Mesothelial cell of epicardium (in vitro differentiated cells): ENCODE measurements at regions not wholly inside any gene's neighbourhood (a gene's known extent, or its start where the extent isn't known, plus 50 kb on each side); places are given as distances from the start of the nearest gene placed in this dataset.

Source experiments
- DNase-seq, 2 experiments: peaks; one replicate each; pipeline ENCODE4 v3.0.0; 2021; ENCODE audit warnings: low spot score in 2 of 2; ENCODE audit not compliant: unreplicated experiment in 2 of 2
- H3K27ac Mint-ChIP-seq: 2 replicates; pipeline ENCODE4 v1.8.0; 2021; ENCODE audit warnings: mixed read lengths
- H3K27me3 Mint-ChIP-seq: 2 replicates; pipeline ENCODE4 v1.8.0; 2021; ENCODE audit warnings: low read depth, mixed read lengths
- H3K36me3 Mint-ChIP-seq: 2 replicates; pipeline ENCODE4 v1.8.0; 2021; ENCODE audit warnings: mixed read lengths
- H3K4me1 Mint-ChIP-seq: 2 replicates; pipeline ENCODE4 v1.8.0; 2021; ENCODE audit warnings: mixed read lengths
- H3K4me3 Mint-ChIP-seq: 2 replicates; pipeline ENCODE4 v1.8.0; 2021; ENCODE audit warnings: mild to moderate bottlenecking, moderate library complexity, mixed read lengths
- H3K9me3 Mint-ChIP-seq: 2 replicates; pipeline ENCODE4 v1.8.0; 2021; ENCODE audit warnings: mixed read lengths
- TF ChIP-seq, protein P1 (sequence below): fragments of 200-600 bp; sonication (generic); IDR thresholded peaks from one replicate; pipeline ENCODE4 v1.5.0; 2021; ENCODE audit warnings: antibody characterized with exemption; ENCODE audit not compliant: unreplicated experiment

DNA sequence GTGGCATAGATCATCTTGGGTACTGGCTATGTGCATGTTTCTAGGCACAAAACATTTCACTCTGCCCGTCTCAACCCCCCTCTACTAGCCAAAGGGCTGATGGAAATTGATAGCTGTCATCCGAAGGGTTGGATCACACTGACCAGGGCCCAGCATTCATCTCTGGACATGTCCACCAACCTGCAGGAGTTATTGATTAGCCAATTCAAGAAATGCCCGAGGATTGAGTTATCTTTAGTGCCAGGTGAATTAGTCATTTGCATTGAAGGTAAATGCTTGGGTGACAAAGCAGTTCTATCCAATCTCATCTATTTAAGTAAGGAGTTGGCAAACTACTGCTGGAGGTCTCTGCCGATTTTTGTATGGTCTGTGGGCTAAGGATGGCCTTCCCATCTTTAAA, 80.1 kb downstream of the CD164 start:
- Mint-ChIP-seq H3K4me1 (peaks cover 34% of the 10 kb centered on the region), H3K27me3 (no peaks in the 10 kb centered on the region), H3K27ac (no peak overlapping the region), H3K36me3 (no peaks in the 10 kb centered on the region), H3K9me3 (no peaks in the 10 kb centered on the region), H3K4me3 (no peak overlapping the region)
- no peak for DNase-seq
- TF ChIP-seq, protein P1, sequence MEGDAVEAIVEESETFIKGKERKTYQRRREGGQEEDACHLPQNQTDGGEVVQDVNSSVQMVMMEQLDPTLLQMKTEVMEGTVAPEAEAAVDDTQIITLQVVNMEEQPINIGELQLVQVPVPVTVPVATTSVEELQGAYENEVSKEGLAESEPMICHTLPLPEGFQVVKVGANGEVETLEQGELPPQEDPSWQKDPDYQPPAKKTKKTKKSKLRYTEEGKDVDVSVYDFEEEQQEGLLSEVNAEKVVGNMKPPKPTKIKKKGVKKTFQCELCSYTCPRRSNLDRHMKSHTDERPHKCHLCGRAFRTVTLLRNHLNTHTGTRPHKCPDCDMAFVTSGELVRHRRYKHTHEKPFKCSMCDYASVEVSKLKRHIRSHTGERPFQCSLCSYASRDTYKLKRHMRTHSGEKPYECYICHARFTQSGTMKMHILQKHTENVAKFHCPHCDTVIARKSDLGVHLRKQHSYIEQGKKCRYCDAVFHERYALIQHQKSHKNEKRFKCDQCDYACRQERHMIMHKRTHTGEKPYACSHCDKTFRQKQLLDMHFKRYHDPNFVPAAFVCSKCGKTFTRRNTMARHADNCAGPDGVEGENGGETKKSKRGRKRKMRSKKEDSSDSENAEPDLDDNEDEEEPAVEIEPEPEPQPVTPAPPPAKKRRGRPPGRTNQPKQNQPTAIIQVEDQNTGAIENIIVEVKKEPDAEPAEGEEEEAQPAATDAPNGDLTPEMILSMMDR: no peak

DNA sequence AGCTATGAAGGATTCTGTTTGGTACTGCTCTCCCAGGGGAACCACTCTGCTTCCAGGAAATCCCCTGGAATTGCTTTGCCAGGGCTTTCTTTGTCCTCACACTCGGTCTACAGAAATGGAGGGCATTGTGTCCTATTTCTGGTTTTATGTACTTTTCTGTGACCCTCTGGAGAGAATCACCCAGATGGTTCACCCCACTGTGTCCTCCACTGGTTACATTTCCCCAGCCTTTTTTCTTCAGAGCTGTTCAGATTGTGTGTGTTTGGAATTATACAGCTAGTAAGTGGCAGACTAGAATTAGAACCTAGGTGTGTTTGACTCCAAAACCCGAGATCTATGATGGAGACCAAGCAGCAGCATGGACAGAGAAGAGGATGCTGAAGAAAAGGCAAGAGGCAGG, 80.8 kb downstream of the CD164 start:
- TF ChIP-seq, protein P1: no peak
- DNase-seq: no peak

DNA sequence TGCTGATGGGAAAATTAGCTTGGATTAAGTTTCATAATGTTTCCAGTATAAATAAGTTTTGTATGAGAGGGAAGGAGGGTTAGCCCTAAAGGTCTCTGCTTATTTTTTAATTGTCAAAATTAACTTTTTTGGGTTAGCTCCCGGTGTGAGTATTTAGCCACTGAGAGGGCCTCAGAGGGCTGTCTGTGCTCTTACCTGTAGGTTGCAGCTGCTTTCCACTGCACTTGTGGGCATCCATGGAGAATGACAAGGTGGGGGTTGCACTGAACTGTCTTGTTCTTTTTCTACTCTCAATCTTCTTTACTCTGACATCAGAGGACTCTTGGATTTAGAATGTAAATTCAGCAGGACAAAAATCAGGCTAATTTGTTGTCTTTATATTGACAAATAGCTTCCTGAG, 81.4 kb downstream of the CD164 start:
- no peak overlapping the region for H3K4me3 Mint-ChIP-seq
- DNase-seq: no peak
- H3K9me3 Mint-ChIP-seq: no peaks in the 10 kb centered on the region
- TF ChIP-seq, protein P1: no peak
- no peaks in the 10 kb centered on the region for H3K27me3 Mint-ChIP-seq
- no peak overlapping the region for H3K27ac Mint-ChIP-seq
- no peaks in the 10 kb centered on the region for H3K36me3 Mint-ChIP-seq
- peaks cover 42% of the 10 kb centered on the region for H3K4me1 Mint-ChIP-seq

More for the DNA sequence above, 80.8 kb downstream of the CD164 start:
- Mint-ChIP-seq H3K9me3 (no peaks in the 10 kb centered on the region), H3K27me3 (no peaks in the 10 kb centered on the region), H3K4me3 (no peak overlapping the region), H3K36me3 (no peaks in the 10 kb centered on the region), H3K27ac (no peak overlapping the region), H3K4me1 (peaks cover 41% of the 10 kb centered on the region)

DNA sequence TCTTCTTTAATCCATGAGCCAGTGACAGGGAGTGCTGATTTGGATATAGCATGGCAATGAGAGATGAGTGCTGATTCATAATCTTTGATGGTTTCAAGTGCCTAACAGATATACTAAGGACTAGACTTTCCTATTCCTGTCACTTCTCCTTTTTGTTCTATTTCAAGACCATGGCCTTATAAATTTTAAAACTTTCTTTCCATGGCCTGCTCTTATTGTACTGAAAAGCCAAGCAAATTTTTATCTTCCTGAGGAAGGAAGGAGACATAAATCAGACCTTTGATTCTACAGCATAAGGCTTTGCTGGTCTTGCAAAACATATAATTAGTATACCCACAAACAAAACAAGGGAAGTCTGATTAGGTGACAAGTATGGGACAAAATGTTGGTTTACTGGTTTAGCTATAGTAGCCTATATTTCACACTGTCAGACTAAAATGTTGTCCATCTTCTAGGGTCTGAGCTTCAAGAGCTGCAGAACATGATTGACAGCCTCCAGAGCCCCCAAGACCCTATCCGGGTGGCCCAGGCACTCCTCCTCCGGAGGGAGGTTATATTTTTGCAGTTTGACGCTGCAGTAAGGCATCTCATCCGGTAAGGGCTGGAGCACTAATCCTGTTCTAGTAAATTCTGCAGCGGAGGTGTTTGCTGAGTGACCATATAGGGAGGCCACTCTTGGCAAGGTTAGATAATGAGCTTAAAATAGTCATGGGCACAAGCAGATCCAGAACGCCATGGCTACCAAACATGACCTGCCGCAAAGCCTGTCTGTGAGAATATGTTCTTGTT, 82.3 kb downstream of the CD164 start:
- no peak for DNase-seq
- H3K9me3 Mint-ChIP-seq: no peaks in the 10 kb centered on the region
- H3K27ac Mint-ChIP-seq: no peak overlapping the region
- no peaks in the 10 kb centered on the region for H3K27me3 Mint-ChIP-seq
- H3K4me1 Mint-ChIP-seq: peaks cover 42% of the 10 kb centered on the region
- no peak overlapping the region for H3K4me3 Mint-ChIP-seq
- H3K36me3 Mint-ChIP-seq: no peaks in the 10 kb centered on the region
- TF ChIP-seq, protein P1: no peak

DNA sequence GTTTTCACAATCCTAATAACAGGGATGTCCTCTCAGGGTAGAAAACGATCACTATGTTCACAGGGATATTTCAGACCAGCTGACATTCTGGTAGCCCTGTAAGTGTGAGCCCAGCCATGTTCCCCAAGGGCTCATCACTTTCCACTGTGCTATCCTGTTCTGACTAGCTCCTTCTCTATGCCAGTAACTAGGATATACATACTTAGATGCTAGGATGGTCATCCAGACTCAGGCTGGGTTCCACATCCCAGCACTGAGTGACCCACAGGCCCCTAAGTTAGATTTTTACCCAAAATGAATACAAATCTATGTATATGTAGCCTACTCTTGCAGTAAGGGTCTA, 83.0 kb downstream of the CD164 start:
- no peaks in the 10 kb centered on the region for H3K36me3 Mint-ChIP-seq
- TF ChIP-seq, protein P1: no peak
- peaks cover 36% of the 10 kb centered on the region for H3K4me1 Mint-ChIP-seq
- no peak for DNase-seq
- H3K9me3 Mint-ChIP-seq: no peaks in the 10 kb centered on the region
- H3K27me3 Mint-ChIP-seq: no peaks in the 10 kb centered on the region
- no peak overlapping the region for H3K4me3 Mint-ChIP-seq
- no peak overlapping the region for H3K27ac Mint-ChIP-seq
